ENCODE measurements at regions not wholly inside any gene's neighbourhood (a gene's known extent, or its start where the extent isn't known, plus 50 kb on each side); places are given as distances from the start of the nearest gene placed in this dataset.
"Not testable (repeated sequence)": the region's sequence is repeated elsewhere in the genome, so short reads cannot be mapped to it uniquely, and the experiment has no call there.

DNA sequence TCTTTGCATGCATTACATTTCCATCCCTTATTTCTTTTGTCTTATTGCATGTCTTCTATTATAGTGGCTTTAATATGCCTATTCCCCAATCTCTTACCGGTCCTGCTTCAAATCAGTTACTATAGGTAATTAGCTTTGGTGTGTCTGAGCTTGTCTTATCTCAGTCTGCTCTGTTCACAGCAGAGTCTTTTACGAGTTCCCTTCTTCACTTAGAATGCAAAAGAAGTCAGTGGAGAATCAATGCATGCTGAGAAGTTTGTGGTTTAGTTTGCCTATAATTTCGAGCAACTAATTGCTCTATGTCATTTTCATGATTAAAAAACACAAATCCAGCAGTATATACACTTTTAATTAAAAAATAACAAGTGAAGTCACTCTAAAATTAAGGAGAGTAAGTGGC is 545.0 kb downstream of the SLCO4C1 start:
- WGBS (ENCODE audit: extremely low coverage, insufficient coverage, low lambda C conversion rate), result no CpG with 5 or more reads among the region's 3 CpGs

GRCh38 chr5:101743000-101743399 is 553.1 kb downstream of the SLCO4C1 start:
- not testable (repeated sequence) for H3K27me3 ChIP-seq (ENCODE audit: insufficient read depth, low read length, poor library complexity); H3K9ac ChIP-seq (ENCODE audit: low read length); H3K23ac ChIP-seq (ENCODE audit: low read length); DNase-seq; H3K27ac ChIP-seq (ENCODE audit: low read depth, low read length); H2BK15ac ChIP-seq (replicated peaks; ENCODE audit: low read depth); H3K4me1 ChIP-seq (ENCODE audit: control insufficient read depth, low read depth, low read length); H2BK5ac ChIP-seq (ENCODE audit: low read length); H4K8ac ChIP-seq (ENCODE audit: low read depth, low read length); H2AK5ac ChIP-seq (ENCODE audit: low read length); H3K79me1 ChIP-seq (ENCODE audit: low read length); H3K36me3 ChIP-seq (ENCODE audit: control insufficient read depth, insufficient read depth, low read length); H2BK120ac ChIP-seq (ENCODE audit: low read depth, low read length); H4K5ac ChIP-seq (ENCODE audit: low read length); H3K4me3 ChIP-seq (ENCODE audit: low read length); H3K18ac ChIP-seq (ENCODE audit: low read length); H3K56ac ChIP-seq (ENCODE audit: low read length); H3K79me2 ChIP-seq (ENCODE audit: control insufficient read depth, insufficient read depth, low read length); H3K4ac ChIP-seq (ENCODE audit: low read depth, low read length); H3K4me2 ChIP-seq (ENCODE audit: low read length)

More for the DNA sequence above, 545.0 kb downstream of the SLCO4C1 start:
- Histone ChIP-seq H3K23ac (ENCODE audit: low read length) (no peak overlapping the region), H3K9ac (ENCODE audit: low read length) (no peak overlapping the region), H3K4me1 (ENCODE audit: control insufficient read depth, low read depth, low read length) (no peaks in the 10 kb centered on the region), H3K4me3 (ENCODE audit: low read length) (no peak overlapping the region), H2BK5ac (ENCODE audit: low read length) (no peak overlapping the region), H2BK120ac (ENCODE audit: low read depth, low read length) (no peak overlapping the region), H3K18ac (ENCODE audit: low read length) (no peak overlapping the region), H4K8ac (ENCODE audit: low read depth, low read length) (no peak overlapping the region), H3K79me2 (ENCODE audit: control insufficient read depth, insufficient read depth, low read length) (no peaks in the 10 kb centered on the region), H3K27me3 (ENCODE audit: insufficient read depth, low read length, poor library complexity) (no peaks in the 10 kb centered on the region), H3K4ac (ENCODE audit: low read depth, low read length) (no peak overlapping the region), H3K4me2 (ENCODE audit: low read length) (no peak overlapping the region), H4K5ac (ENCODE audit: low read length) (no peak overlapping the region), H3K36me3 (ENCODE audit: control insufficient read depth, insufficient read depth, low read length) (no peaks in the 10 kb centered on the region), H2AK5ac (ENCODE audit: low read length) (no peak overlapping the region), H3K79me1 (ENCODE audit: low read length) (no peaks in the 10 kb centered on the region), H3K27ac (ENCODE audit: low read depth, low read length) (no peak overlapping the region), H3K56ac (ENCODE audit: low read length) (no peak overlapping the region), H2BK15ac (replicated peaks; ENCODE audit: low read depth) (no peak overlapping the region)
- DNase-seq, result peak; percentile 13

DNA sequence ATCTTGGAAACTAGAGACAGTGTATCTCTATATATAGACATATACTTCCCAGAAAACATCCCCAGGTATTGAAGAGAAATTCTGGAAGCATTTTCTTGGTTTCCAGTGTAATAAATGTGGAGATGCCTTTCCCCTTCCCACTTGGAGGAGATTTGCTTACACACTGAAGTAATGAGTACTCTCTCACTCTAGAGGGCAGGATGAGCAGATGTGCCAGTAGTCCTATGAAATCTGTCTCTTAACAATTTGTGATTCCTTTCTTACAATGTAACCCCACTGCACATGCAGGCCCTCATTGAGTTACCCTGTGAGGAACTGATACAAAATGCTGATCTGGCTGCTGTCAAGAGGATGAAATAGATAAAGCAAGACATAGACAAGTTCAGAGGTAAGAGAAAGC is 567.2 kb downstream of the SLCO4C1 start:
- H3K18ac ChIP-seq (ENCODE audit: low read length), result no peak overlapping the region
- no peaks in the 10 kb centered on the region for H3K79me1 ChIP-seq (ENCODE audit: low read length)
- H4K8ac ChIP-seq (ENCODE audit: low read depth, low read length), result no peak overlapping the region
- no peak overlapping the region for H2BK120ac ChIP-seq (ENCODE audit: low read depth, low read length)
- H2BK5ac ChIP-seq (ENCODE audit: low read length), result no peak overlapping the region
- H3K23ac ChIP-seq (ENCODE audit: low read length), result no peak overlapping the region
- no peak overlapping the region for H3K4me3 ChIP-seq (ENCODE audit: low read length)
- H3K9ac ChIP-seq (ENCODE audit: low read length), result no peak overlapping the region
- DNase-seq, result peak; percentile 46
- no peak overlapping the region for H3K4me2 ChIP-seq (ENCODE audit: low read length)
- H3K36me3 ChIP-seq (ENCODE audit: control insufficient read depth, insufficient read depth, low read length), result no peaks in the 10 kb centered on the region
- no peak overlapping the region for H4K5ac ChIP-seq (ENCODE audit: low read length)
- H3K79me2 ChIP-seq (ENCODE audit: control insufficient read depth, insufficient read depth, low read length), result no peaks in the 10 kb centered on the region
- no peaks in the 10 kb centered on the region for H3K27me3 ChIP-seq (ENCODE audit: insufficient read depth, low read length, poor library complexity)
- no peak overlapping the region for H2AK5ac ChIP-seq (ENCODE audit: low read length)
- H3K56ac ChIP-seq (ENCODE audit: low read length), result no peak overlapping the region
- H3K4me1 ChIP-seq (ENCODE audit: control insufficient read depth, low read depth, low read length), result no peaks in the 10 kb centered on the region
- H3K4ac ChIP-seq (ENCODE audit: low read depth, low read length), result no peak overlapping the region
- H3K27ac ChIP-seq (ENCODE audit: low read depth, low read length), result no peak overlapping the region
- H2BK15ac ChIP-seq (replicated peaks; ENCODE audit: low read depth), result no peak overlapping the region

GRCh38 chr5:101721543-101721942 is 574.5 kb downstream of the SLCO4C1 start:
- Histone ChIP-seq H3K27me3 (ENCODE audit: insufficient read depth, low read length, poor library complexity) (no peaks in the 10 kb centered on the region), H3K23ac (ENCODE audit: low read length) (no peak overlapping the region), H3K4me2 (ENCODE audit: low read length) (no peak overlapping the region), H2AK5ac (ENCODE audit: low read length) (no peak overlapping the region), H3K36me3 (ENCODE audit: control insufficient read depth, insufficient read depth, low read length) (no peaks in the 10 kb centered on the region), H3K4me1 (ENCODE audit: control insufficient read depth, low read depth, low read length) (no peaks in the 10 kb centered on the region), H3K79me1 (ENCODE audit: low read length) (no peaks in the 10 kb centered on the region), H2BK5ac (ENCODE audit: low read length) (no peak overlapping the region), H4K5ac (ENCODE audit: low read length) (no peak overlapping the region), H2BK120ac (ENCODE audit: low read depth, low read length) (no peak overlapping the region), H3K56ac (ENCODE audit: low read length) (no peak overlapping the region), H3K79me2 (ENCODE audit: control insufficient read depth, insufficient read depth, low read length) (no peaks in the 10 kb centered on the region), H3K9ac (ENCODE audit: low read length) (no peak overlapping the region), H4K8ac (ENCODE audit: low read depth, low read length) (no peak overlapping the region), H2BK15ac (replicated peaks; ENCODE audit: low read depth) (no peak overlapping the region), H3K4me3 (ENCODE audit: low read length) (no peak overlapping the region), H3K18ac (ENCODE audit: low read length) (no peak overlapping the region), H3K27ac (ENCODE audit: low read depth, low read length) (no peak overlapping the region), H3K4ac (ENCODE audit: low read depth, low read length) (no peak overlapping the region)
- no peak for DNase-seq
- no CpG with 5 or more reads among the region's 1 CpG for WGBS (ENCODE audit: extremely low coverage, insufficient coverage, low lambda C conversion rate)

GRCh38 chr5:101720033-101720432 is 576.1 kb downstream of the SLCO4C1 start:
- Histone ChIP-seq H3K4me2 (ENCODE audit: low read length) (no peak overlapping the region), H2BK15ac (replicated peaks; ENCODE audit: low read depth) (no peak overlapping the region), H3K56ac (ENCODE audit: low read length) (no peak overlapping the region), H3K4me1 (ENCODE audit: control insufficient read depth, low read depth, low read length) (no peaks in the 10 kb centered on the region), H3K9ac (ENCODE audit: low read length) (no peak overlapping the region), H3K27ac (ENCODE audit: low read depth, low read length) (no peak overlapping the region), H3K27me3 (ENCODE audit: insufficient read depth, low read length, poor library complexity) (no peaks in the 10 kb centered on the region), H3K4me3 (ENCODE audit: low read length) (no peak overlapping the region), H4K8ac (ENCODE audit: low read depth, low read length) (no peak overlapping the region), H3K4ac (ENCODE audit: low read depth, low read length) (no peak overlapping the region), H3K18ac (ENCODE audit: low read length) (no peak overlapping the region), H3K79me2 (ENCODE audit: control insufficient read depth, insufficient read depth, low read length) (no peaks in the 10 kb centered on the region), H3K23ac (ENCODE audit: low read length) (no peak overlapping the region), H2BK120ac (ENCODE audit: low read depth, low read length) (no peak overlapping the region), H2BK5ac (ENCODE audit: low read length) (no peak overlapping the region), H3K79me1 (ENCODE audit: low read length) (no peaks in the 10 kb centered on the region), H4K5ac (ENCODE audit: low read length) (no peak overlapping the region), H2AK5ac (ENCODE audit: low read length) (no peak overlapping the region), H3K36me3 (ENCODE audit: control insufficient read depth, insufficient read depth, low read length) (no peaks in the 10 kb centered on the region)
- DNase-seq, result no peak
- no CpG with 5 or more reads among the region's 3 CpGs for WGBS (ENCODE audit: extremely low coverage, insufficient coverage, low lambda C conversion rate)

GRCh38 chr5:101717721-101718120 is 578.4 kb downstream of the SLCO4C1 start:
- no peak overlapping the region for H3K23ac ChIP-seq (ENCODE audit: low read length)
- H2BK5ac ChIP-seq (ENCODE audit: low read length), result no peak overlapping the region
- H3K4ac ChIP-seq (ENCODE audit: low read depth, low read length), result no peak overlapping the region
- WGBS (ENCODE audit: extremely low coverage, insufficient coverage, low lambda C conversion rate), result no CpG with 5 or more reads among the region's 1 CpG
- no peak overlapping the region for H3K18ac ChIP-seq (ENCODE audit: low read length)
- no peak overlapping the region for H4K5ac ChIP-seq (ENCODE audit: low read length)
- no peak overlapping the region for H3K56ac ChIP-seq (ENCODE audit: low read length)
- no peaks in the 10 kb centered on the region for H3K4me1 ChIP-seq (ENCODE audit: control insufficient read depth, low read depth, low read length)
- no peak overlapping the region for H3K4me2 ChIP-seq (ENCODE audit: low read length)
- no peaks in the 10 kb centered on the region for H3K79me1 ChIP-seq (ENCODE audit: low read length)
- no peak overlapping the region for H4K8ac ChIP-seq (ENCODE audit: low read depth, low read length)
- no peaks in the 10 kb centered on the region for H3K79me2 ChIP-seq (ENCODE audit: control insufficient read depth, insufficient read depth, low read length)
- H2BK15ac ChIP-seq (replicated peaks; ENCODE audit: low read depth), result no peak overlapping the region
- no peaks in the 10 kb centered on the region for H3K36me3 ChIP-seq (ENCODE audit: control insufficient read depth, insufficient read depth, low read length)
- no peak overlapping the region for H3K27ac ChIP-seq (ENCODE audit: low read depth, low read length)
- H2AK5ac ChIP-seq (ENCODE audit: low read length), result no peak overlapping the region
- DNase-seq, result no peak
- no peak overlapping the region for H2BK120ac ChIP-seq (ENCODE audit: low read depth, low read length)
- H3K4me3 ChIP-seq (ENCODE audit: low read length), result no peak overlapping the region
- H3K9ac ChIP-seq (ENCODE audit: low read length), result no peak overlapping the region
- no peaks in the 10 kb centered on the region for H3K27me3 ChIP-seq (ENCODE audit: insufficient read depth, low read length, poor library complexity)

All from mesendoderm (in vitro differentiated cells).